ENCODE measurements at regions not wholly inside any gene's neighbourhood (a gene's known extent, or its start where the extent isn't known, plus 50 kb on each side); places are given as distances from the start of the nearest gene placed in this dataset.

GRCh38 chr5:53173083-53173482 lies 63.5 kb upstream of the MOCS2 start:
- TF ChIP-seq CTCF (IDR thresholded peaks at IDR 0.05) (no peak), EZH2 (IDR thresholded peaks at IDR 0.05; ENCODE audit: borderline replicate concordance, insufficient read depth, low read depth, low read length, poor library complexity, severe bottlenecking) (no peak)

Measured in B cell (primary cell).